HCT116 (cell line): ENCODE measurements at regions not wholly inside any gene's neighbourhood (a gene's known extent, or its start where the extent isn't known, plus 50 kb on each side); places are given as distances from the start of the nearest gene placed in this dataset.

Source experiments
- ATAC-seq: fragments of 200-7000 bp; cut with Tn5 transposase; 2 replicates; pipeline ENCODE4 v1.9.1; 2020; ENCODE audit warnings: mild to moderate bottlenecking, moderate library complexity
- BruUV-seq: library from RNA; stranded (reverse); fragments of 400-500 nt; replicated peaks from 2 replicates; lab custom pipeline; 2021; lab: Mats Ljungman, UMichigan
- CTCF ChIA-PET: fragments of 300-600 bp; sonication (Branson Sonifier 250); formaldehyde crosslinking; loops from one replicate; lab custom pipeline; 2021; ENCODE audit warnings: antibody characterized with exemption; lab: Charles Lee
- POLR2A ChIA-PET: fragments of 300-600, 350-600 bp; sonication (Branson Sonifier 250); formaldehyde crosslinking; loops from one replicate; lab custom pipeline; 2021; ENCODE audit warnings: antibody characterized with exemption; lab: Charles Lee
- RAD21 ChIA-PET, 2 experiments: fragments of 300-600 bp; sonication (Branson Sonifier 250); formaldehyde crosslinking; loops; one replicate each; lab custom pipeline; 2023; ENCODE audit warnings: low total read pairs in 2 of 2; ENCODE audit not compliant: uncharacterized antibody in 2 of 2, unreplicated experiment in 2 of 2, low non-redundant PET in 1 of 2; lab: Charles Lee
- DNase-seq: peaks from one replicate; pipeline ENCODE4 v3.0.0-alpha.2; 2010; ENCODE audit warnings: low read depth, low spot score
- H2AFZ ChIP-seq: fragments of 200-600 bp; shearing (Covaris generic), sonication (generic); 2 replicates; pipeline ENCODE4 v1.6.1; 2017; ENCODE audit warnings: low read depth, mixed run types, mixed read lengths, antibody characterized with exemption, low read length; ENCODE audit not compliant: poor library complexity, severe bottlenecking
- H3K27ac ChIP-seq: 2 replicates; pipeline ENCODE4 v1.5.1; 2012; ENCODE audit warnings: low read depth, low read length
- H3K27me3 ChIP-seq: fragments of 200-600 bp; sonication (generic); 2 replicates; pipeline ENCODE4 v1.6.1; 2016; ENCODE audit warnings: mixed run types, low read length, mixed read lengths; ENCODE audit not compliant: insufficient read depth
- H3K36me3 ChIP-seq, 2 experiments: fragments of 200-500 bp in 1 of 2; fragments of 200-600 bp in 1 of 2; sonication (Bioruptor generic) in 1 of 2; sonication (generic) in 1 of 2; 2 replicates each; pipeline versions ENCODE4 v1.5.1 to v1.6.1; 2014 to 2016; ENCODE audit warnings: low read length in 2 of 2, inconsistent platforms in 1 of 2, mixed read lengths in 1 of 2, mixed run types in 1 of 2; ENCODE audit not compliant: insufficient read depth in 2 of 2, control insufficient read depth in 1 of 2
- H3K4me1 ChIP-seq, 2 experiments: fragments of 200-600 bp in 1 of 2; sonication (generic) in 1 of 2; 2 replicates each; pipeline versions ENCODE4 v1.5.1 to v1.6.1; 2012 to 2017; ENCODE audit warnings: low read length in 2 of 2, inconsistent platforms in 1 of 2, mild to moderate bottlenecking in 1 of 2, mixed read lengths in 1 of 2, mixed run types in 1 of 2, moderate library complexity in 1 of 2; ENCODE audit not compliant: insufficient read depth in 2 of 2, control insufficient read depth in 1 of 2
- H3K4me2 ChIP-seq: fragments of 200-600 bp; sonication (generic); 2 replicates; pipeline ENCODE4 v1.6.1; 2017; ENCODE audit warnings: mixed run types, low read length, mixed read lengths
- H3K4me3 ChIP-seq, 2 experiments: fragments of 200-600 bp in 1 of 2; sonication (generic) in 1 of 2; replicated peaks in 1 of 2; 2 replicates each; pipeline ENCODE4 v1.5.1; 2011 to 2016; ENCODE audit warnings: low read length in 2 of 2, control low read depth in 1 of 2, low read depth in 1 of 2, mild to moderate bottlenecking in 1 of 2, mixed read lengths in 1 of 2, mixed run types in 1 of 2
- H3K79me2 ChIP-seq: fragments of 200-600 bp; sonication (generic); 2 replicates; pipeline ENCODE4 v1.6.1; 2017; ENCODE audit warnings: mild to moderate bottlenecking, mixed run types, low read length, moderate library complexity, mixed read lengths; ENCODE audit not compliant: insufficient read depth
- H3K9ac ChIP-seq: fragments of 200-600 bp; sonication (generic); 2 replicates; pipeline ENCODE4 v1.6.1; 2016; ENCODE audit warnings: low read length, mixed read lengths
- H3K9me2 ChIP-seq: fragments of 200-600 bp; sonication (generic), shearing (Covaris generic); 2 replicates; pipeline ENCODE4 v1.6.1; 2017; ENCODE audit warnings: mixed run types, mild to moderate bottlenecking, moderate library complexity; ENCODE audit not compliant: insufficient read depth
- H3K9me3 ChIP-seq, 2 experiments: fragments of 200-500 bp in 1 of 2; fragments of 200-600 bp in 1 of 2; sonication (Bioruptor generic) in 1 of 2; sonication (generic) in 1 of 2; 2 replicates each; pipeline ENCODE4 v1.6.1; 2014 to 2017; ENCODE audit warnings: low read length in 2 of 2, mixed read lengths in 2 of 2, inconsistent platforms in 1 of 2, low read depth in 1 of 2, mild to moderate bottlenecking in 1 of 2, mixed run types in 1 of 2, moderate library complexity in 1 of 2; ENCODE audit not compliant: control insufficient read depth in 1 of 2, insufficient read depth in 1 of 2
- H4K20me1 ChIP-seq: fragments of 200-600 bp; sonication (generic), shearing (Covaris generic); 2 replicates; pipeline ENCODE4 v1.6.1; 2017; ENCODE audit warnings: mixed run types, mild to moderate bottlenecking, moderate library complexity; ENCODE audit not compliant: insufficient read depth
- CBX3 ChIP-seq: IDR thresholded peaks from 2 replicates; pipeline ENCODE4 v1.6.1; 2012; ENCODE audit warnings: low read depth
- CEBPB ChIP-seq: IDR thresholded peaks from 2 replicates; pipeline ENCODE4 v1.6.1; 2012; ENCODE audit warnings: low read depth
- CTCF ChIP-seq, 3 experiments: fragments of 200-600 bp in 1 of 3; sonication (generic) in 1 of 3; IDR thresholded peaks in 2 of 3; conservative IDR thresholded peaks in 1 of 3; 2 replicates each; pipeline ENCODE4 v1.5.1; 2012 to 2017; ENCODE audit warnings: low read depth in 2 of 3, low read length in 2 of 3, antibody characterized with exemption in 1 of 3, borderline replicate concordance in 1 of 3, control low read depth in 1 of 3, mild to moderate bottlenecking in 1 of 3, mixed read lengths in 1 of 3, mixed run types in 1 of 3, moderate library complexity in 1 of 3; ENCODE audit not compliant: insufficient read depth in 1 of 3
- EZH2phosphoT487 ChIP-seq: fragments of 200-600 bp; IDR thresholded peaks from 2 replicates; pipeline ENCODE4 v1.6.1; 2018; ENCODE audit warnings: antibody characterized with exemption, borderline replicate concordance
- FOSL1 ChIP-seq: IDR thresholded peaks from 2 replicates; pipeline ENCODE4 v1.6.1; 2012; ENCODE audit warnings: low read depth
- JUND ChIP-seq: IDR thresholded peaks from 2 replicates; pipeline ENCODE4 v1.6.1; 2012
- MAX ChIP-seq: IDR thresholded peaks from 2 replicates; pipeline ENCODE4 v1.6.1; 2012
- POLR2AphosphoS5 ChIP-seq: IDR thresholded peaks from 2 replicates; pipeline ENCODE4 v1.6.1; 2011; ENCODE audit warnings: mild to moderate bottlenecking, low read depth, low read length, moderate library complexity
- RAD21 ChIP-seq: IDR thresholded peaks from 2 replicates; pipeline ENCODE4 v1.6.1; 2012; ENCODE audit warnings: low read depth, mild to moderate bottlenecking
- SRF ChIP-seq: IDR thresholded peaks from 2 replicates; pipeline ENCODE4 v1.6.1; 2012; ENCODE audit warnings: low read depth
- TCF7L2 ChIP-seq: IDR thresholded peaks from 2 replicates; pipeline ENCODE4 v1.7.0; 2011; ENCODE audit warnings: borderline replicate concordance, inconsistent platforms; ENCODE audit not compliant: insufficient read depth, insufficient read length; ENCODE audit errors: extremely low read depth
- YY1 ChIP-seq: IDR thresholded peaks from 2 replicates; pipeline ENCODE4 v1.6.1; 2011; ENCODE audit warnings: low read length, low read depth, moderate library complexity, mild to moderate bottlenecking; ENCODE audit not compliant: insufficient replicate concordance; ENCODE audit errors: extremely low read depth
- ZFX ChIP-seq: fragments of 450-650 bp; IDR thresholded peaks from 2 replicates; pipeline ENCODE4 v1.6.1; 2017
- intact Hi-C: fragments of 100-400 bp; cut with micrococcal nuclease; formaldehyde crosslinking; loops from 2 replicates; pipeline ENCODE4 v1.10.0; 2022
- TF ChIP-seq, protein P1 (sequence below): IDR thresholded peaks from 2 replicates; pipeline ENCODE4 v1.6.1; 2012

DNA sequence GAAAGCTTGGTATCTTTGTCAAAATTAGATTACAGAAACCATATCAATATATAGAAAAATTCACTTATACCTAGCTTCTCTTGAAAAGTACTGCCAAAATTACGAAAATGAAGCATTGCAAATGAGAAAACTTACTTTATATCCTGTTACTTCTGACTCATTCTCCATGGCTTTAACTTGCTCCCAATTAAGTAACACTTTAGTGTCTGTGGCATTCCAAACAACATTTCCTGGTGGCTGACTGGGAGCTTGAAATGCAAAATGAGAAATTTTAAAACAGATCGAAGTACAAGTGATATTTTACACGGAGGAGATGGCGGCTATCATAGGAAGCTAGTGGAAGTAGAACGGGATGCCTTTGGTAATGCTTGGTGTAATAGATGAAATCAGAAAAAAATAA is 347.3 kb downstream of the CNTN3 start (continued):
- TF ChIP-seq, protein P1, sequence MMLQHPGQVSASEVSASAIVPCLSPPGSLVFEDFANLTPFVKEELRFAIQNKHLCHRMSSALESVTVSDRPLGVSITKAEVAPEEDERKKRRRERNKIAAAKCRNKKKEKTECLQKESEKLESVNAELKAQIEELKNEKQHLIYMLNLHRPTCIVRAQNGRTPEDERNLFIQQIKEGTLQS, result no peak
- TF ChIP-seq ZFX (no peak), SRF (no peak), JUND (no peak), POLR2AphosphoS5 (no peak), TCF7L2 (no peak), CTCF (IDR thresholded peaks at IDR 0.05 in 2 of 3, conservative IDR thresholded peaks at IDR 0.05 in 1 of 3; ENCODE audit: borderline replicate concordance in 1 of 3, insufficient read depth in 1 of 3, low read depth in 2 of 3, low read length in 2 of 3) (no peak), MAX (no peak), FOSL1 (no peak), RAD21 (no peak), CEBPB (no peak)

DNA sequence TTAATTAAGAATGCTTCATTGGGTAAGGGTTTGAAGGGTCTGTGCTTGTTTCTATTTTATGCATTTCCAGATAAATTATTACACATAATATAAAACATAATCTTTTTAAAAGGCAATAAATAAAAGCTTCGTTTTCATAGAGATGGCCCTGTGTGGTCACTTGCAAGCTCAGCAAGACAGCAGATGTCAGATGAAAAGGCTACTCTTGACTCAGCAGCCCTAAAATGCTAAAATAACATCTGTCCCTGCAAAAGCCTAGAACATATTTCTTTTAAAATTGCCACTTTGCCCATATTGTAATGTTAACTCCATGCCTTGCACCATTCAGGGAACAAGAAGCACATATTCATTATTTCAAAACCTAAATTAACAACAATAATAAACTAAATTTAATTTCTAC is 349.4 kb downstream of the CNTN3 start:
- BruUV-seq, result no TSS peak
- DNase-seq, result no peak
- peaks cover 5 to 14% of the 10 kb centered on the region in 2 experiments; a peak in 2 of 4 replicates for H3K9me3 ChIP-seq
- TF ChIP-seq POLR2AphosphoS5 (no peak), CBX3 (no peak), YY1 (no peak), TCF7L2 (no peak), FOSL1 (no peak), EZH2phosphoT487 (no peak)
- TF ChIP-seq, protein P1, result no peak
- H3K79me2 ChIP-seq, result no peaks in the 10 kb centered on the region
- H3K36me3 ChIP-seq, result no peaks in the 10 kb centered on the region
- no peaks in the 10 kb centered on the region for H3K4me1 ChIP-seq
- no peak overlapping the region for H3K9ac ChIP-seq
- H4K20me1 ChIP-seq, result no peaks in the 10 kb centered on the region
- intact Hi-C loops, result no loop called here
- POLR2A ChIA-PET, result no interaction called here
- no peaks in the 10 kb centered on the region for H3K9me2 ChIP-seq
- ATAC-seq, result no peak
- no peaks in the 10 kb centered on the region for H3K27me3 ChIP-seq
- H3K4me2 ChIP-seq, result no peak overlapping the region
- RAD21 ChIA-PET, result no interaction called here
- no peak overlapping the region for H2AFZ ChIP-seq
- no peak overlapping the region for H3K27ac ChIP-seq
- CTCF ChIA-PET, result no interaction called here
- H3K4me3 ChIP-seq, result no peak overlapping the region
